ENCODE measurements at regions not wholly inside any gene's neighbourhood (a gene's known extent, or its start where the extent isn't known, plus 50 kb on each side); places are given as distances from the start of the nearest gene placed in this dataset.
"Not testable (repeated sequence)": the region's sequence is repeated elsewhere in the genome, so short reads cannot be mapped to it uniquely, and the experiment has no call there.

DNA sequence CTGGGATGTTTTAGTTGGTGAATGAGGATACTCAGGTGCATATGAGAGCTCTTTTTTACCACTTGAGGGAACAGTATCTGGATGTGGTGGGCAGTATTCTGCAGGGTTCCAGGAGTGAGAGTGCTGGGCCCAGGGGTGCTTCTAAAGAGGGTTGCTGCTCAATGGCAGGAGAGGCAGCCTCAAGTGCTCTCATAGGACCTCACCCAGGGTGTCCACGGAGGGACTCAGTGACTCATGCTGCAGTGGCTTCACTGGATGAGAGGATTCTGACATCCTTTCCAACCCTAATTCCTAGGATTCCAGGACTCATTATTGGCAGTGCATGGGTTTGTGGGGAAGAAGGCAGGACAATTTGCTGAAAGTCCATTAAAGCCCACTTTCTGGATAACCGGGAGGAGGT is 176.6 kb upstream of the FERMT1 start:
- no peak for DNase-seq

DNA sequence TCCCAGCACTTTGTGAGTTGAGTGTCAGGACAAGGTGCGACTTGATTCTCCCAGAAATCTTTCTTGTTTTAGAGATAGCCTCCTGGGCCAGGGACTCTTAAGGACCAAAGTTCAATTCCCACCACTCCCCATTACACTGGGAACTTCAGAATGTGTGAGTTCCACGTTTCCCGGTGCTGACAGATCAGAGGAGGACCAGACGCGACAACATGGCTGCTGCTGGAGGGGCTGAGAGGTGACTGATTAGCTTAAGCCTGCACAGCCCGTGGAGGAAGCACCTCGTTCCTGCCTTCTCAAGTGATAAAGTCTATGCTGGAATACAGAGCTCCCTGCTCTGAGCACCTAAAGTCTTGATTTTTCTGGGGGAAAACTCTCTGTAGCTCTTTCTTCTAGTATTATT is 175.2 kb upstream of the FERMT1 start:
- no peak for DNase-seq

DNA sequence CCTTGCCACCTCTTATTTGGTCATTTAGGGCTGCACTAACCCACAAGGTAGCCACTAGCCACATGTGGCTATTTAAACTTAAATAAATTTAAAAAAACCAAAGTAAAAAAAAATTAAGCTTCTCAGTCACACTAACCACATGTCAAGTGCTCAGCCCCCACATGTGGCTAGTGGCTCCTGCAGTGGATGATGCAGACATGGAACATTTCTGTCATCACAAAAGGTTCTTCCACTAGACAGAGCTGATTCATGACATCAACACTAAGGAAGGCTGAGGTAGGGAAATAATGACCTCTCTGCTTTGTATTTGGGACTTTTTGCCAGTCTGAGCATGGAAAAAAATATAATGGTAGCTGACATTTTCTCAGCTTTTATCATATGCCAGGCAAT is 173.0 kb upstream of the FERMT1 start:
- no peak for DNase-seq

DNA sequence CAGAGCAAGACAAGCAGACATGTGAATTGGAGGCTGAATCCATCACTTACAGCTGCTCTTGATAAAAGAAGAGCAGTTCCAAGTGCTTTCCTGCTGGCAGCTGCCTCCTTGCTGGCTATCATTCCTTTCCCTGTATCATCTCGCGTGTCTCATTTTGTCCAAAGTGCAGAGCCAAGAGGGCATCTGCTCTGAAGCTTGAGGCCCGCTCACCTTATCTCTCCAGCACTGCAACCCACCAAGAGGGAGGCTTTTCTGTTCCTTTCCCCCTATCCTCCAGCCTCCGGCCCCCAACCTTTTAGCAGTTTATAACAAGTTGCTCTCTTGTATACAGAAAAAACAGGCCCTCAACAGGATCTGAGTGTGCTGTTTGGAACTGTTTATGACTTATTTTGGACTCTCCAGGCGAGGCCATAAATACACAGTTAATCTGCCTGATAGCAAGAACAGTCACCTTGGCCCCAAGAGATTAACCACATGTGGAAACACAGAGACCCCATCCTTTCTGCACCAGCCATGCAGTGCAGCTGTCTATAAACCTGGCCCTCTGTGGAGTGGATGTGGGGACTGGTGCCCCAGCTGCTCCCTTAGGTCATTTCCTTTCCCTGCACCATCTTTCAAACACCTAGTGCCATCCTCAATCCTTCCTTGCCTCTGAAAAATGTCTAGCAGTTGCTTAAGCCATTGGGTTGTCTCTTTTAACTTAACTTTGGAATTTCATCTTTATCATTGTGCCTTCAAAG is 172.5 kb upstream of the FERMT1 start:
- DNase-seq: no peak

DNA sequence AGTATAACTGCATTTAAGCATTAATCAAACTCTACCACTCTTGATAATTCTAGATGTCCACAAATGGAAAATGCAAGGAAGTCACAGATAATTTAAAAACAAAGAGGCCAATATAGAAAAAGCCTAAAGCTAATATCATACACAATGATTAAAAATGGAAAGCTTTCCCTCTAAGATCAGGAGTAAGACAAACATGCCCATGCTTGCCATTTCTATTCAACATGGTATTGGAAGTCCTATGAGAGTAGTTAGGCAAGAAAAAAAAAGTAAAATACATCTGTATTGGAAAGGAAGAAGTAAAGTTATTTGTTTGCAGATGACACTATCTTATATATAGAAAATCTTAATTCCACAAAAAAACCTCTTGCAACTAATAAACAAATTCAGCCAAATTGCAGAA is 164.6 kb upstream of the FERMT1 start:
- no peak for DNase-seq

DNA sequence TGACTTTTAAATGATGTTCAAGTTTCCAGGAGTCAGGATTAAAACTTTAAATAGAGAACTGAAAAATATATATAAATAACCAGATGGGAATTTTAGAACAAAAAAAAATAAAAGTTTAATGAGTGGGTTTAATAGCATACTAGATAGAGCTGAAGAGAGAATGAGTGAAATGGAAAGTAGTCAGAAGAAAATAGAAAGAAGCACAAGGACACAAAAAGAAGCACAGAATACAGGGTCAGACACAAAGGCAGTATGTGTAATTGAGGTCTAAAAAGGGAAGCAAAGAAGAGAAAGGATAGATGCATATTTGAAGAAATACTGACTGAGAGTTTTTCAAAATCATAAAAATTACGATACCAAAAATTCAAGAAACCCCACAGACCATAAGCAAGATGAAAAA is 159.8 kb upstream of the FERMT1 start:
- no peak for DNase-seq

DNA sequence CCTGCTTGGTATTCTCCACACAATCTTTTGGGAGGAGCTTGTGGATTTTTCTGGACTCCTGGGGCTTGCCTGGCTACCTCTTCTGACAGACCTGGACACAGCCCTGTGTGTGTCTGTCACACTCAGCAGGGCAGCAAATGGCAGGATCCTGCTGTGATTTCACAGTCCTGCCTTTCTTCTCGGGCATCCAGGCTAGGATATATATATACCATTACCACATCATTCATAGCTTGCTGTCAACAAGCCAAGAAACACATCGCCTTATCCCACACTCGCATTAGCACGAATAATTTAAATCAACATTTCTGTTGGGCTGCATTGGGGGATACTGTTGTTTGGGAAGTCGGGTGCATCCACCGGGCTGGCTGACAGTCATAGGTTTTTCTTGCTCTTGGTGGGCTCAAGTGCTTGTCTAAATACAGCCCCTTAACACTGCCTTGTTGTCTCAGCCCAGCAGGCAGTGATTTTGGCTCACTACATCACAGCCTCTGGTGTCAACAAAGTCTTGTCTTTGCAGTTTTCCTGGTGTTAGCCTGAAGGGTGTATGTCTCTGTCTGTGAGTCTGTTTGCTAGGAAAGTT is 154.9 kb upstream of the FERMT1 start:
- DNase-seq: peak in 2 of 3 experiments; percentile 75 to 89

DNA sequence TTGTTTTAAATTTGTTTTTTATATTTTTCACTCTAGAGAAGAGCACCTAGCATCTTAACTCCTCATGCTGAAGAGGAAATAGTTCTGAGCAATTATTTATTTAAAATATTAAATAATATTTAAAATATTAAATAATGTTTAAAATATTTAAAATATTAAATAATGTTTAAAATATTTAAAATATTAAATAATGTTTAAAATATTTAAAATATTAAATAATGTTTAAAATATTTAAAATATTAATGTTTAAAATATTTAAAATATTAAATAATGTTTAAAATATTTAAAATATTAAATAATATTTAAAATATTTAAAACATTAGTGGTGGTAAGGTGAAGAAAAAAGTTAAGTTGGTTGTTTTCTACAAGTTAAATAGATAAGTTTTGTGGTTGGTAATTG is 147.6 kb upstream of the FERMT1 start:
- DNase-seq: not testable (repeated sequence)

DNA sequence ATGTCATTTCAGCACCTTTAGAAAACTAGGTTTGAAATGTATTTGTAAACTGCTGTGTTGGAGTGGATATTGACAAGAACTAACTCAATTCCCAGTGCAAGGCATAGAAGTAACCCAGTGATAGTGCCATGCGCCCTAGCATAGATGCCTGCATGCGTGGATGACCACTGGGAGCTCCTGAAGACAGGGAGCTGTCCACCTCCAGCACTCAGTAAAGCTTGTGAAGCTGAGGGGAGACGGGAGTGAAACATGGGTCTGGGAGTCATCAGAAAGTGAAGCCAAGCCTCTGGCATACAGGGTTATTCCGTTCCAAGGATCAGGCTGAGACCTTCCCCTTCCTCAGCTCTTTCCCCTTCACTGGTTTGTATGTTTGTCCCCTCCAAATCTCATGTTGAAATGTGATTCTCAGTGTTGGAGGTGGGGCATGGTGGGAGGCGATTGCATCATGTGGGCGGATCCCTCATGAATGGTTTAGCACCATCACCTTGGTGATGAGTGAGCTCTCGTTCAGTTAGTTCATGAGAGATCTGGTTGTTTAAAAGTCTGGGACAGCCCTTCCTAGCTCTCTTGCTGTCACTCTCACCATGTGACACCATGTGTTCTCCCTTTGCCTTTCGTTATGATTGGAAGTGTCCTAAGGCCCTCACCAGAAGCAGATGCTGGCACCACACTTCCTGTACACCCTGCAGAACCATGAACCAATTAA is 146.5 kb upstream of the FERMT1 start:
- DNase-seq: no peak

DNA sequence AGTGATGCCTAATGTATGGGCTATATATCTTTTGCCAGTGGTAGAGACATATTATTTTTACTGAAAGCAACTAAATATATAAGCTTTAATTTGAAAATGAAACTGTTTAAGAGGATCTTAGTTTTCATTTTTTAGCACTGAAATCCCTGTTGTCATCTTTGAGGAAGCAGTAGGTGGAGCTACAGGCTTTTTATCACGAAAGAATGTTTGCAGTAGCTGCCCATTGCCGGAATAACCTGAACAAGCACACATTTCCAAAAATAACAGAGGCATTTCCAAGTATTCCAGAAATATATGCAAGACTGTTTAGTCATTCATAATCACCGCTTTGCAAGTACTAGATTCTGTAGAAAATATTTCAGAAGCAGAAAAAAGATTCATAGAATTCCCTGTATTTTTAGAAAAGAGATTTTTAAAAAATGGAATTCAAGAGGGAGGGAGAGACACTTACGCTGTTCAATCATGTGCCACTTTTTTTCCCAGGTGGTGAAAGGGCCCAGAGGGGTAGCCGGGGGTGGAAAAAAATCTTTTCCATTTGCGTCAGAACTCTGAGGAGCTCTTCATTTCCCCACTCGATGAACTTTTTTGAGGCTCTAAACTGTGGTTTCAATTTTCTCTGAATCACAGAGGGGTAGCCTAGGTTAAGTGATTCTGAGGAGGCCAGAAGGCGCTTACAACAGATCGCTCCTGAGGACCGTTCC is 142.5 kb upstream of the FERMT1 start:
- DNase-seq: peak; percentile 20 to 82 (median 28)

DNA sequence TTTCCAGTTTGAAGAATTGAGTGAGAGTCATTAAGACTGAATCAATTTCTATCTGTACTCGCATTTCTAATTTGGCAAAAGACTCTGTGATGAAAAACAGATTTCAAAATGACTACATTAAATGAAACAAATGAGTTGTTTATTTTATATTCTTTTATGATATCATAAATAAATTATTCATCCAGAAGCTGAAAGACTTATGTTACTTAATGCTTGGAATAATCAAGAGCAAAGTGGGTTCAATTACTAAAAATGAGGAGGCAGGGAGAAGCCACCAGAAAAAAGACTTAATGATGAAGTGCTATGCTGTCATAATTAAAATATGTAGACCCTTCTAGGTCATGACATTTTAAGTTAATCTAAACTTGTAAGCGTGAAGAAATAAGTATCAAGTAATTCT is 130.6 kb upstream of the FERMT1 start:
- DNase-seq: no peak

DNA sequence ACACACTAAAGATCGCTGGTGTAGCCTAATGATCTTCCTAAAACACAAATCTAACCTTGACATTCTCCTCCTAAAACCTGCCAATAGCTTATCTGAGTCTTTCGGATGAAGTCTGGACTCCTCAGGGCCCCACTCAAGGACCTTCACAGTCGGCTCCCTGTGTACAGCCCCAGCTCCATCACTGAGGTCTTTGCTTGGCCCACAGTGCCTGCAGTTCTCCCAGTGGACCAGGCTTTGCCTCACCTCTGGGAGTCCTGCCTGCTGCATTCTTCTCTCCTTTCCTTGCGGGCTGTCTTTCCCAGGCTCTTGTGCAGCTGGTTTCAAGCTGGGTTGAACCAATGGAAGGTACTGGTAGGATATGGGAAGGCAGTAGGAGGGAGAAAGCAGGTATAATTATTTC is 122.6 kb upstream of the FERMT1 start:
- no peak for DNase-seq

DNA sequence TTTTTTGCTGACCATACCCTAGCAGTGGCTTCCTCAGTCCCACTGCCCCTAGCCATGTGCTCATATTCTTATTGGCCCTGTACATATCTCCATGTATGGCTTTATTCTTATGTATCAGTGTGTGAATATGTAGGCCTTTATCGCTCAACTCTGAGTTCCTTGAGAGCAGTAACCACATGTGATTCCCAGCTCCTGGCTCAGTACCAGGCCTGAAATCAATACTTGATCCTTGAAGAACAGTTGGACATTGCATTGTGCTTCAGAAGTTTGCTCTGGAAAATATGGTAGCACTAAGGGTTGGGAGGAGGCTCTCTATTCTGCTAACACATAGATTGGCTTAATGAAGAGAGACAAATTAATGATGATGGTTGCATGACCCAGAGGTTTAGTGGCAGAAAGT is 118.8 kb upstream of the FERMT1 start:
- no peak for DNase-seq

DNA sequence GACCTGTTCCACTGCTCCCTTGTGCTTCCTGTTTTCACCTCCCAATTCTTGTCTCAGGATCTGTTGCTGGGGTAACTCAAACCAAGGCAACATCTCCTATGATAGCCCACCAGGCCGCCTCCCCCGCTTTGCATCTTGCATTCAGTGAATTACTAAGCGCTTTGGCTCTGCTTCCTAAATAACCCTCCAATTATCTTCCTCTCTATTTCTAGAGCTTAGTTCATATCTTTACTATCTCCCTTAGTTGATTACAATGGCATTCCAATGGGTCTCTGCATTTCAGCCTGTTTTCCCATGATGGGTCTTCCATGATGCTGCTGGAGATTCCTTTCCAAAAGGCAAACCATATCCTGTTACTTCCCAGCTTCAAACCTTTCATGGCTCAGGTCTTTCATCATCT is 117.2 kb upstream of the FERMT1 start:
- no peak for DNase-seq

DNA sequence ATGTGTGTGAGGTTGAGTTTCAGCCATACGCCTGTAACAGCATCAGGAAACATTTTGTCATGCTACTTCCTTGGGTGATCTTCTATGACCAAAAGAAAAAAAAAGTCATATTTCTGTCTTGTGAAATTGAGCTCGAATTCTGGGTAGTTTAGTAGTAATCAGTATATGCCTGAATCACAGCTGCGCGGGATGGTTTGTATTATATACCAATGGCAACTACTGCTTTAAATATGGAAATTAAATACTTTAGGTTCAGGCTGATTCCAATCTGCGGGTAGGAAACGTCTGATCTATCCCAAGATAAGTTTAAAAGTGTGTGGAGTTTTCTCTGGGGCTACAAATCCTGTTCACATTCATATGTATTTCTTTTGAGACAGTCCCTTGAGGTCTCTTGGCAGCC is 115.6 kb upstream of the FERMT1 start:
- no peak for DNase-seq

DNA sequence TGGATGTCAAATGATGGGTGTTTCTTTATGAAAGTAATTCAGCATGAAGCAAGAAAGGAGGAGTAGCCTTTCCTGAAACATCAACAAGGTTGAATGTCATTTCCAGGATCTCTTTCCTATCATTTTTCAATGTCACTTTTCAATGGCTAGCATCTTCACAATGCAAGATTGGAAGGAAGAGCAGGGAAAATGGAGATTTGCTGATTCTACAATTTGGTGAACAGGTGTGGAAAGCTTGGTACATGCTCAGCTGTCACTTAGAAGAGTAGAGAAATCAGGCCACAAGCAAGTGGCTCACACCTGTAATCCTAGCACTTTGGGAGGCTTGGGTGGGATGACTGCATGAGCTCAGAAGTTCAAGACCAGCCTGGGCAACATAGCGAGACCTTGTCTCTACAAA is 112.7 kb upstream of the FERMT1 start:
- no peak for DNase-seq

DNA sequence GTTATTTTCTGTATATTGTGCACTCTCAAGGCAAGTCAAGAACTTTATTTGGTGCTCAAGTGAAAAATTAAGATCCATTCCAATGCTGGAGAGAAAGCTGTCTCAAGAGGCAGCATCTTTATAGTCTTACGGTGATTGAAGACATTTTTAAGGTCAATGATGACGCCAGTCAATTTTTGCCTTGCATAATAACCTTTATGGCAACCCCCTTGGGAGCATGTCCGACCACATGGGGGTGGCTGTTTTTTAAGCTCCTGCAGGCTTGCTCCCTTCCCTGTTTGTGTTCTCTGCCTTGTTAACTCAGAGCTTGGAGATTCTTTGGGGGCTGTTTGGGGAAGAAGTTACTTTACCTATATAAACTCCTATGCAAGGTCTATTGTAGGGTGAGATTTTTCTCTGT is 109.6 kb upstream of the FERMT1 start:
- DNase-seq: no peak

DNA sequence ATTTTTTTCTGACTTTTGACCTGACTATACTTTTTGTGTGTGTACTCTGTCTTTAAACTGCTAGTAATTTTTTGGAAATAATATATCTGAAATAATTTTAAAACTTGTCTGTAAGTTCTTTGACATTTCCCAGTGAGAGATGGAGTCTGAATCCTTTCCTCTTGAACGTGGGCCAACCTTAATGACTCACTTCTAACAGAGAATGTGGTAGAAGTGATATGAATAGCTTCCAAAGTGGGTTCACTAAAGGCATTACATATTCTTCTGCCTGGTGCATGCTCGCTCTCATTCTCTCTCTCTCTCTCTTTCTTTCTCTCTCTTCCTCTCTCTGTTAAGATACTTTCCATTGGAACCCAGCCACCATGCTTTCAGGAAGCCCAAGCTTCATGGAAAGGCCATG is 108.7 kb upstream of the FERMT1 start:
- no peak for DNase-seq

DNA sequence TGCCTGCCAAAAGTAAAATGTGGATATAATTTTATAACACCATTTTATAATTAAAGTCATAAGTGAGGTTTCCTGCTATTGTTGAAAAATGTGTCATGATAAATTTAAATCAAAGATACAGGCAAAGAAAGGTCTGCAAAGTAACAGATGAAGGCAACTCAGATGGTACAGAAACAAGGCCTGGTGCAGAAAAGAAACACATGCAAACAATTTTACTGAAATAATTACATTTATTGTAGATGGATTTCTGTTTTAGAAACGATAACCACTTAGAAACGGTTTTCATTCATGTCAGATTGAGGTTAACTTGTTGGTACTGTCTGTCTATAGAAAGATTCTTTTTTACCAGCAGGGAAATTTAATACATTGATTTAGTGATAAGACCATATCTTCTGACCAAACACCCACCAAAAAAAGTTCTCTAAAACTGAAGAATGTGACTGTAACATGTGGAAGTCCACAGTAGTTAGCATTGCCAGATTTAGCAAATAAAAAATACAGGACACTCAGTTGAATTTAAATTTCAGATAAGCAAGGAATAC is 105.5 kb upstream of the FERMT1 start:
- DNase-seq: no peak

DNA sequence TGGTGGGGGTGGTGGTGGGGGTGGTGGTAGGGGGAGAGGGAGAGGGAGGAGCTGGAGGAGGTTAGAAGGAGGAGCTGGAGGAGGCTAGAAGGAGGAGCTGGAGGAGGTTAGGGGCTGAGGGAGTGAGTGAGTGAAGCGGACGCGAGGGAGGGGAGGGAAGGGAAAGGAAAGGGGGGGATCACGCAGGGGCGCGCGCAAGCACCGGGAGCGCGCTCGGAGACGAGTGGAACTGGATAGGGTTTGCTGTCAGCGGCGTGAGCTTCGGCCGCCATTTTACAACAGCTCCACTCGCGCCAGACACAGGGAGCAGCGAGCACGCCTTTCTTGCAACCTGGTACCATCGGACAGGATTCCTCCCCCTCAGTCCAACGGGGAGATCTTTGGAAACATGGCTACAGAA is 90.5 kb upstream of the FERMT1 start:
- DNase-seq: no peak

DNA sequence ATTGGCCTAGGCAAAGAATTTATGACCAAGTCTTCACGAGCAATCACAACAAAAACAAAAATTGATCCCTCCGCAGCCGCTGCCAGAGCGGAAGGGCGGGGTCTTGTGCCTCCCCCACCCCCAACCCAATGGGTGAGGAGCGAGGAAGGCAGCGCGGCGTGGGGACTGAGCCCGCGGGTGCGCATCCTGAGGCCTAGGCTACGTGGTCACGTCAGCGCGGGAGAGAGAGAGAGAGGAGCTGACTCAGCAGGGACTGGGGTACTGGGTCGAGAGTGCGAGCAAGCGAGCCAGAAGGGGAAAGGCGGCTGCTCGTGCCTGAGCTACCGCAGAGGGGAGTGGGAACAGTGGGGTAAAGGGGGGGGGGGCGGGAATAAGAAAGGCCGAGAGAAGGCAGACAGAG is 90.1 kb upstream of the FERMT1 start:
- no peak for DNase-seq

DNA sequence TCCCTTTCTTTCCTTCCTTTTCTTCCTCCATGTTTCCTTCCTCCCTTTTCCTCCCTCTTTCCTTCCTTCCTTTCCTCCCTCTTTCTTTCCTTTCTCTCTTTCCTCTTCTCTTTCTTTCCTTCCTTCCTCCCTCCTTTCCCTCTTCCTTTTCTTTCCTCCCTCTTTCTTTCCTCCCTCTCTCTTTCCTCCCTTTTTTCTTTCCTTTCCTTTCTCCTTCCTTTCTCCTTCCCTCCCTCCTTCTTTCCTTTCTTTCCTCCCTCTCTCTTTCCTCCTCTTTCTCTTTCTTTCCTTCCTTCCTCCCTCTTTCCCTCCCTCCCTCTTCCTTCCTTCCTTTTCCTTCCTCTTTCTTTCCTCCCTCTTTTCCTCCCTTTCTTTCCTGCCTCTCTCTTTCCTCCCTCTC is 86.3 kb upstream of the FERMT1 start:
- DNase-seq: no peak

DNA sequence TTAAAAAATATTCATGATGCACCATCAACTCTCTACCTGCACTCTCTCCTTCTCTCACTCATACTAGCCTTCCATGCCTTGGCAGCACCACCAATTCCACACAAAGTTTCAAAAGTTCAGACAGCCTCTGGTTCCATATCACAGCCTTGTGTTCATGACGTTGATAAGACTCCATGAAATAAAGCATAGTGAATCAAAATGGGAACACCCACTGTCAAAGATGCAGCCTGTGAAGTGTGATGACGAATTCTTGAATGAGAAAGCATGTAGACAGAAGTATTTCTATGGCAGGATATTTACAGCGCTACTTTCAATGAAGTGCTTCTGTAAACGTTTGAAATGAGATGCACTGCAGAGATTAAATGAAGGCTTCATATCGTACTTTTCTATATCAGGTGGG is 77.3 kb upstream of the FERMT1 start:
- no peak for DNase-seq

DNA sequence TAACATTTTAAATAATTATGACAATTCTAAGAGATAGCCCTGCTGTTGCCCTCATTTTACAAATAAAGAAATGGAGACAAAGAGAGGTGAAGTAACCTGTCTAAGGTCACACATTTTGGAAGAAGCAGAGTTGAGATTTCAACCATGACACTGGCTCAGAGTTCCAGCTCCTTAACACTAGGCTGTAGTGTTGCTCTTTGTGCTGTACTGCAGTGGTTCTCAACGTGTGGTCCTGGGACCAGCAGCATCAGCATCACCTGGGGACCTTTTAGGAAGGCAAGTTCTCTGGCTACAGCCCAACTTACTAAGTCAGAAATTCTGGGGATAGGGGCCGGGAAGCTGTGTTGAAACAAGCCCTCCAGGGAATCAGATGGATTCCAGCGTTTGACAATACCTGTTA is 62.4 kb upstream of the FERMT1 start:
- no peak for DNase-seq
